Inflammatory macrophage (primary cell): ENCODE measurements at regions not wholly inside any gene's neighbourhood (a gene's known extent, or its start where the extent isn't known, plus 50 kb on each side); places are given as distances from the start of the nearest gene placed in this dataset.

ENCODE experiments used
- DNase-seq, 2 donors: peaks; one replicate each; pipeline ENCODE4 v3.0.0-alpha.2; 2020 to 2022

DNA sequence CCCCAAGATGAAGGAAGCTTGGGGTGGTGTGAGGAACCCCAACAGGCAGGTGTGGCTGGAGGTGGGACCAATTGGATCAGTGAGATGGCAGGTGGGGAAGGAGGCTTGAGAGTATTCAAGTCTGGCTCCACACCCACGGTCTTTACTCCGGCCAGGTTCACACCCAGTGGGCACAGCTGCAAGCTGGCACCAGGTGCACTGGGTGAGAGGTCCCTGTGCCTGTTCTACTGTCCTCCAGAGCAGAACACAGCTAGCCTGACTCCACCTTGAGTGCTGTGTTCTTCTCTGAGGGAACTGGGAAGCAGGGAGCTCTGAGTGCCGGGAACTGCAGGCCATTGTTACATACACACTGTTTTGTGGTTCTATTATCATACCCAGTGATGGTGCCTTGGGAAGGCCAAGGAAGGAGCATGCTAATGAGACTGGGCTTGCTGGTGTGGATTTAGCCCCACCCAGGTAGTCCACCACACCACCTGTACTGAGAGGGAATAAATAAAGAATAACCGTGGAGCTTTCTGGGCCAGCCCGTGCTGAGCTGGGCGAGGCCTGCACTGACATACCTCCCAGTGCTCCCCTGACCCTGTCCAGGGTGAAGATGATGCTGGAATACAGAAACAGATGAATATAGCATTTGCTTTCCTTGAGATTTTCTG is 93.4 kb downstream of the ABHD5 start:
- DNase-seq, result no peak

GRCh38 chr3:43784640-43785011 is 93.9 kb downstream of the ABHD5 start:
- peak; percentile 36 to 52 for DNase-seq

DNA sequence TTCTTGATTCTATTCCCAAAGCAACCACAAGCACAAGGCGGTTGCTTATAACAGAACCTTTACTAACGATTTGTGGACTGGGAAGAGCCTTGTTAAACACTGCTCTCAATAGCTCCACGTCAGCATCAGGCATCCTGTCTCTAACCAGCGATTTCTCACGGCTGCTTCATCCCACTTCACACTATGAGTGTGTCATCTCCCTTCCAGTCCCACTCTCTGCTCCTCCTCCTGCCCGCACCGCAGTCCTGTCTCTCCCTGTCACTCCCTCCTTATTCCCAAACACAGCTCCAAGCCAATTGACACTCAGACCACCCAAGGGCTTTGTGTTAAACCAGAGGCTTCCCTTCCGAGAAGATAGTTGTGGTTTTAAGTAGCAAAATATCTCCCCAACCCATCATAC is 94.8 kb downstream of the ABHD5 start:
- DNase-seq, result no peak

DNA sequence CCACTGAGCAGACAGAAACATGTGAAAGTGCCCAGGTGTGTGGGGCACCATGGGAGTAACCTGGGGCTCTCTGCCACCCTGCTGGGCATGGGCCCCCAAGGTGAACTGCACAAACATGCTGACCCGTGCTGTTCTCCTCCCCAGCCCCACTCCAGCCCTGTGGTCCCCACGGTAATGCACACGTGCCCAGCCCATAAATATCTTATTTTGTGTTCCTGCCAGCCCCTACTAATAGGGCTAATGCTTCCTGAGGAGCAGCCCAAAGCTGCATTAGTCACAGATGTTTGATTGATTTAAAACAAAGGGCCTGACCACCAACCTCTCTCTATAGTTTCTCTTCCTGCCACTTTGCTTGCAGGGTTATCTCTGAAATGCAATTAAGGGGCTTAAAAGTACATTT is 95.4 kb downstream of the ABHD5 start:
- no peak for DNase-seq

- DNase-seq, result no peak
Observed at GRCh38 chr3:43786526-43787305, 96.0 kb downstream of the ABHD5 start.

GRCh38 chr3:43787330-43787729 is 96.6 kb downstream of the ABHD5 start:
- DNase-seq, result no peak

GRCh38 chr3:43789028-43789427 is 98.3 kb downstream of the ABHD5 start:
- DNase-seq, result no peak

DNA sequence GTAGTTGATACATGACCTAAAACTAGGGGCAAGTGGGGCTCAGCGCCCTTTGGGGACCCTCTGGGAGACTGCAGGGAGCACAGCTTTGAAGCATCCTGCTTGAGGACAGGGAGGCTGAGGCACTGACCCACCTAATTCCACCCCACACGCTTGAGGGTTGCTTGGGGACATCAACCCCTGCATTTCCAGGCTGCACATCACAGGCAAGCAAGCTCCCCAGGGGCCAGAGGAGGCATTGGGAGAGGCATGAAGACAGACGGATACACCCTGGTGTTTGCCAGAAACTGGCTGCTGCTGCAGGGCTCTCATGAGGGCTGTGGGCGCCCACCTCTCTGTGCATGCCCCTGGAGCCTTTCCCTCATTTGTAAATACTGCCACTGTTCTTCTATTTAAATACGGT is 99.3 kb downstream of the ABHD5 start:
- no peak for DNase-seq

DNA sequence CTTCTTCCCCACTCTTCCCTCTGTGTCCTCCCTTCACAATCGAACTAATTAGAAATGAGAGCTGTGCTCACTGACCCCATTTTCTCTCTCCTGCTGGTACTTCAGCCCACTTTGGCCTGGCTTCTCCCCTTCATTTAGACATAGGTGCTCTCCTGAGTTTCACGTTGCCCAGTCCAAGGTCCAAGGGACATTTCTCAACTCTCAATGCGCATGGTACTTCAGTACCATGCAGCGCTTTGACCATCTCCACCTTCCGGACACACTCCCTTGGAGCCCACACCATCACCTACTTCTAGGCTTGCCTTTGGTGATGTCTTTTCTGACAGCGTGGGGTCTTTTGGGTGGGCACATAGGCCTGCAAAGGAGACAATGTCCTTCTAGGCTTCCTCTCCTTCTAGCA is 99.7 kb downstream of the ABHD5 start:
- no peak for DNase-seq

DNA sequence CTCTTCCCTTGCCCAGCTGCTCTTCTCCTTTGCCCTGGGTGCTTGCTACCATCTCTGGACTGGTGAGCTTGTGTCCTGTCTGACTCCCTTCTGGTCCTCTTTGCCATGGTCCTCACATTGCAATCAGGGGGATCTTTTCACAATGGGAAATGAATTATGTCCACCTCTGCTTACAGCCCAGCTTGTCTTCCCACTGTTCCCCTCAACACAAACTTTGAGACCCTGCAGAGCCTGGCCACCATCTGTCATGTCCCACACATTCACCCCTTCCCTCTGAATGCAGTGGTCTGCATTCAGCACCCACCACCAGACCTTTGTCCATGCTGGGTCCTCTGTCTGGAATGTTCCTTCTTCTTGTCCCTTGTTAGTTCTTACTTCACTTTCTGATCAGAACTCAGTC is 100.5 kb downstream of the ABHD5 start:
- no peak for DNase-seq

DNA sequence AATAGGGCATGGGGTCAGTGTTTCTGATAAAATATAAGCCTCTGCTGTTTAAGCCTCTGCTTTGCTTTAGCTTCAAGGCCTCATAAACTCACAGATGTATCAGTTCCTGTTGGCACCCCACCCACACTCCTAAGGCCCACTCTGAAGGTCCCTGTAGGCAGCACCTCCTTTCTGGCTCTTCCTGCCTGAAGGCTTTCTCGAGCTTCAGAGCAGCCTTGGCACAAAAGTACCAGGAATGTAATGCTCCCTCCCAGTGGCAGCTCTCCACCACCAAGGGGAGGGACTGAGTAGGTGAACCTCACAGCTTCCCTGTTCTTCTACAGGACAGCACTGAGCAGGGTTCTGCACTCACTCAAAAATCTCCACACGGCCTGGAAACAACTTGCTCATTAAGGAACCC is 102.2 kb downstream of the ABHD5 start:
- peak in 1 of 2 donors; percentile 24 for DNase-seq

GRCh38 chr3:43793648-43794372 is 103.1 kb downstream of the ABHD5 start:
- DNase-seq, result no peak

DNA sequence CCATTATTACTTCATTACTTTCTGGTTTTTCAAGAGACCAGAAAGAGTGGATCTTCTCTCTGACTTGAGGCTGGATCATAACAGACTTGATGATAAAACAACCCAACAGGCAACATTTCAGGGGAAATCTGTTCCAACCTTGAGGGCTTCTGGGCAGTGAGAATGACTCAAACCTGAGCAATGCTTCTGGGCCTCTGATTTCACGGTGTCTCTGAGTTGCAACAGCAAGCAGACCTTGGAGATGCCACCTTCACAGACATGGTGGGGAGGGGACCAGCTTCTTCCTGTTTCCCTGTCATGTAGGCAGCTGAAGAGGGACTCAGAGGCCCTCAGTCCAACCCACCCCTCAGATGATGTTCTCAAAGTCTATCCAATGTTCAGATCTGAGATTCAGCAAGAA is 104.0 kb downstream of the ABHD5 start:
- no peak for DNase-seq

DNA sequence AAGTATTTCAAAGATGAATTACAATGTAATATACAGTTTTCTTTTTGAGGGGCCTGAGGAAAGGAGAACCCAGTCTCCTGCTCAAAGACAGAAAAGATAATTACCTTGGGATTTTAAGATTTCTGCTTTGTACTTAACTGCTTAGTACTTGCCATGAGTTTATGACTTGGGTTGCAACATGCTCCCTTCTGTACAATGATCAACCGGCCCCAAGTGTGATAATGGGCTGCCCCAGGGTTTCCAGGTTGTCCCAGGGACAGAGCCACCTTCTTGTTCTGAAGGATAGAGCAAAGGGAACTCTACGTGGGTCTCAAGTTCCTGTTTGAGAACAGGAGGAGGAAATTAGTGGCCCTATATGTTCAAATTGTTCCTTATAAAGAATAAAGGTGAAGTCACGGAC is 104.8 kb downstream of the ABHD5 start:
- no peak for DNase-seq

- DNase-seq, result no peak
Observed at GRCh38 chr3:43796041-43796596, 105.4 kb downstream of the ABHD5 start.

- DNase-seq, result no peak
Observed at GRCh38 chr3:43797794-43798193, 107.1 kb downstream of the ABHD5 start.

GRCh38 chr3:43810797-43811196 is 120.1 kb downstream of the ABHD5 start:
- no peak for DNase-seq

DNA sequence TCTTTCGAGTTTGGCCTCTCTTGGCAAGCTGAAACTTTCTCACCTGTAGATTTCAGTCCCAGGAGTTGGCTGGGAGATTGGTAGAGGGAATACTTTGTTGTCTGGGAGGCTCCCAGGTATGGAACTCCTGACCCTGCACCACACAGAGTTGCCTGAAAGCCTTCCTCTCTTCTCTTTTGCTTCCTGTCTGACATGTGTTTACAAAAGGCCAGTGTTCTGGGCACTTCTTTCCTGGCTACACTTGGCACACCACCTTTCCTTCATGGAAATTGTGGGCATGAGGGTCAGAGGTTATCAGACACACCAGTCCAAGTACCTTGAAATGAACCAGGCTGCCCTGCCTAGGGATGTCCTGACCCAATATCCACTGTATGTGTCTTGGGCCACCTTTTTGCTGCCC is 123.7 kb downstream of the ABHD5 start:
- no peak for DNase-seq

DNA sequence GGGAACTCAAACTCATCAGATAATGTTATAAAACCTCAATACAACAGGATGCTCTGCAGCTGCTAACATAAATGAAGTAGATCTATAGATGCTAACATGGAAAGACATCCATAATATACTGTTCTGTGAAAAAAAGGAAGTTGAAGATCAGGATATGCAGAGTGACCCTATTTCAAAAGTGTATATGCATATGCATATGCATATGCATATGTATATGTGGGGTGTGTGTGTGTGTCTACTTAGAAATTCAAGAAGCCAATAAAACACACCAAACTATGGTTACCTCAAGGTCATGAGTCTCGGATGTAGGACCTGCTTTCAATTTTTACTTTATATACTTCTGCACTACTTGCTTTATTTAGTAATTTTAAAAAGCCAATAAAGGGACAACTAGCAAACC is 125.6 kb downstream of the ABHD5 start:
- DNase-seq, result no peak

GRCh38 chr3:43817064-43817463 is 126.3 kb downstream of the ABHD5 start:
- no peak for DNase-seq

GRCh38 chr3:43817825-43818224 is 127.1 kb downstream of the ABHD5 start:
- DNase-seq, result no peak

GRCh38 chr3:43818229-43818628 is 127.5 kb downstream of the ABHD5 start:
- no peak for DNase-seq

GRCh38 chr3:43838009-43838758 is 147.4 kb downstream of the ABHD5 start:
- no peak for DNase-seq
